Renal cortex interstitium (tissue), 11 donors: ENCODE measurements at regions not wholly inside any gene's neighbourhood (a gene's known extent, or its start where the extent isn't known, plus 50 kb on each side); places are given as distances from the start of the nearest gene placed in this dataset.
"Not testable (repeated sequence)": the region's sequence is repeated elsewhere in the genome, so short reads cannot be mapped to it uniquely, and the experiment has no call there.

ENCODE experiments used
- DNase-seq, 11 donors: peaks; one replicate each; pipeline ENCODE4 v3.0.0-alpha.2; 2013; ENCODE audit warnings: low read depth in 9 of 11, low spot score in 4 of 11; ENCODE audit errors: extremely low read depth in 1 of 11

GRCh38 chr2:105488285-105488684 is 89.4 kb upstream of the FHL2 start:
- no peak for DNase-seq

GRCh38 chr2:105487142-105488069 is 88.6 kb upstream of the FHL2 start:
- DNase-seq, result no peak

GRCh38 chr2:105486762-105487141 is 87.9 kb upstream of the FHL2 start:
- no peak for DNase-seq

- DNase-seq, result no peak
These were observed 79.8 kb upstream of the FHL2 start for GRCh38 chr2:105478670-105479069.

GRCh38 chr2:105477050-105477620 is 78.3 kb upstream of the FHL2 start:
- not testable (repeated sequence) for DNase-seq

GRCh38 chr2:105473011-105473410 is 74.2 kb upstream of the FHL2 start:
- no peak for DNase-seq

- no peak for DNase-seq
These were observed 72.1 kb upstream of the FHL2 start for GRCh38 chr2:105470979-105471378.

- no peak for DNase-seq
These were observed 70.9 kb upstream of the FHL2 start for GRCh38 chr2:105469781-105470180.

- no peak for DNase-seq
These were observed 69.8 kb upstream of the FHL2 start for GRCh38 chr2:105468582-105469042.

GRCh38 chr2:105464325-105464724 is 65.5 kb upstream of the FHL2 start:
- DNase-seq, result no peak

GRCh38 chr2:105460048-105460732 is 61.3 kb upstream of the FHL2 start:
- no peak for DNase-seq

- no peak for DNase-seq
These were observed 59.2 kb upstream of the FHL2 start for GRCh38 chr2:105458076-105458475.

GRCh38 chr2:105455488-105456003 is 56.7 kb upstream of the FHL2 start:
- DNase-seq, result no peak

GRCh38 chr2:105454801-105455485 is 56.1 kb upstream of the FHL2 start:
- DNase-seq, result peak in 2 of 11 donors; percentile 26 to 54

GRCh38 chr2:105451571-105452166 is 52.8 kb upstream of the FHL2 start:
- no peak for DNase-seq

GRCh38 chr2:105450471-105450870 is 51.6 kb upstream of the FHL2 start:
- no peak for DNase-seq

- DNase-seq, result no peak
These were observed 50.2 kb upstream of the FHL2 start for GRCh38 chr2:105449076-105449475.
